ENCODE measurements at regions not wholly inside any gene's neighbourhood (a gene's known extent, or its start where the extent isn't known, plus 50 kb on each side); places are given as distances from the start of the nearest gene placed in this dataset.

DNA sequence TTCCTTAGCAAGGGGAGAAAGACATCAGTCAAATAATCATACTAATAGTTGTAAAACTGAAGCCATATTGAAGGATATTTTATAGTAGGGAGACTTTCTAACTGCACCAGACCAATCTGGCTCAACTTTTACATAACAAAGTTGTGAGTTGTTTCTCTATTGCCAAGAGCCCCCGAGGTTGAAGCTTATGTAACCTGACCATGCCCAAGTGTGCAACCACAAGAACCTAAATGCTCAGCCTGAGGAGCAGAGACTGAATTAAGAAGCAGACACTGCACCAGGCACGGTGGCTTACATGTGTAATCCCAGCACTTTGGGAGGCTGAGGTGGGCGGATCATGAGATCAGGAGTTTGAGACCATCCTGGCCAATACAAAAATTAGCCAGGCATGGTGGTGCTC is 77.3 kb upstream of the ARMC3 start:
- TF ChIP-seq ZNF184 (CRISPR knock-in tag; IDR thresholded peaks at IDR 0.05) (no peak), ZNF75A (CRISPR knock-in tag; IDR thresholded peaks at IDR 0.05) (no peak), U2AF1 (optimal IDR thresholded peaks at IDR 0.05; ENCODE audit: low read depth, low read length) (no peak), JUN (IDR thresholded peaks at IDR 0.05; ENCODE audit: borderline replicate concordance, low read depth, low read length) (no peak), JUN (CRISPR knock-in tag; IDR thresholded peaks at IDR 0.05; ENCODE audit: borderline replicate concordance) (no peak), GABPA (tag; conservative IDR thresholded peaks at IDR 0.05; ENCODE audit: low read depth) (no peak), ZNF274 (IDR thresholded peaks at IDR 0.05; ENCODE audit: borderline replicate concordance, low read depth, low read length) (no peak), MAFF (IDR thresholded peaks at IDR 0.05; ENCODE audit: low read length) (no peak), CBX8 (IDR thresholded peaks at IDR 0.05; ENCODE audit: borderline replicate concordance, extremely low read depth, low read depth, low read length, poor library complexity, severe bottlenecking) (no peak), NCOR1 (IDR thresholded peaks at IDR 0.05) (no peak), ZNF778 (CRISPR knock-in tag; IDR thresholded peaks at IDR 0.05) (no peak), GABPB1 (CRISPR knock-in tag; IDR thresholded peaks at IDR 0.05) (no peak)
- TF ChIP-seq, protein P1, sequence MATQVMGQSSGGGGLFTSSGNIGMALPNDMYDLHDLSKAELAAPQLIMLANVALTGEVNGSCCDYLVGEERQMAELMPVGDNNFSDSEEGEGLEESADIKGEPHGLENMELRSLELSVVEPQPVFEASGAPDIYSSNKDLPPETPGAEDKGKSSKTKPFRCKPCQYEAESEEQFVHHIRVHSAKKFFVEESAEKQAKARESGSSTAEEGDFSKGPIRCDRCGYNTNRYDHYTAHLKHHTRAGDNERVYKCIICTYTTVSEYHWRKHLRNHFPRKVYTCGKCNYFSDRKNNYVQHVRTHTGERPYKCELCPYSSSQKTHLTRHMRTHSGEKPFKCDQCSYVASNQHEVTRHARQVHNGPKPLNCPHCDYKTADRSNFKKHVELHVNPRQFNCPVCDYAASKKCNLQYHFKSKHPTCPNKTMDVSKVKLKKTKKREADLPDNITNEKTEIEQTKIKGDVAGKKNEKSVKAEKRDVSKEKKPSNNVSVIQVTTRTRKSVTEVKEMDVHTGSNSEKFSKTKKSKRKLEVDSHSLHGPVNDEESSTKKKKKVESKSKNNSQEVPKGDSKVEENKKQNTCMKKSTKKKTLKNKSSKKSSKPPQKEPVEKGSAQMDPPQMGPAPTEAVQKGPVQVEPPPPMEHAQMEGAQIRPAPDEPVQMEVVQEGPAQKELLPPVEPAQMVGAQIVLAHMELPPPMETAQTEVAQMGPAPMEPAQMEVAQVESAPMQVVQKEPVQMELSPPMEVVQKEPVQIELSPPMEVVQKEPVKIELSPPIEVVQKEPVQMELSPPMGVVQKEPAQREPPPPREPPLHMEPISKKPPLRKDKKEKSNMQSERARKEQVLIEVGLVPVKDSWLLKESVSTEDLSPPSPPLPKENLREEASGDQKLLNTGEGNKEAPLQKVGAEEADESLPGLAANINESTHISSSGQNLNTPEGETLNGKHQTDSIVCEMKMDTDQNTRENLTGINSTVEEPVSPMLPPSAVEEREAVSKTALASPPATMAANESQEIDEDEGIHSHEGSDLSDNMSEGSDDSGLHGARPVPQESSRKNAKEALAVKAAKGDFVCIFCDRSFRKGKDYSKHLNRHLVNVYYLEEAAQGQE (IDR thresholded peaks at IDR 0.05; ENCODE audit: borderline replicate concordance) = no peak
- TF ChIP-seq, protein P1 (CRISPR knock-in tag; IDR thresholded peaks at IDR 0.05; ENCODE audit: low read depth) = no peak
